H1 (cell line): ENCODE measurements at regions not wholly inside any gene's neighbourhood (a gene's known extent, or its start where the extent isn't known, plus 50 kb on each side); places are given as distances from the start of the nearest gene placed in this dataset.

Experiments used
- CTCF ChIA-PET: fragments of 300-600 bp; sonication (Branson Sonifier 250); formaldehyde crosslinking; loops from one replicate; lab custom pipeline; 2021; ENCODE audit not compliant: partially characterized antibody; lab: Charles Lee
- POLR2A ChIA-PET: fragments of 300-600 bp; sonication (Branson Sonifier 250); formaldehyde crosslinking; loops from one replicate; lab custom pipeline; 2021; ENCODE audit warnings: inconsistent platforms; ENCODE audit not compliant: partially characterized antibody; lab: Charles Lee
- DNase-seq, 2 experiments: peaks; one replicate each; pipeline versions ENCODE4 v3.0.0 to v3.0.0-alpha.2; 2010 to 2022; ENCODE audit warnings: low spot score in 2 of 2, low read depth in 1 of 2, mixed read lengths in 1 of 2
- FAIRE-seq: peaks from 2 replicates; lab custom pipeline; 2011; peaks lifted over from hg19 to GRCh38; lab: Jason Lieb, UNC
- H2AFZ ChIP-seq: 2 replicates; pipeline ENCODE4 v1.8.1; 2012; ENCODE audit warnings: low read length, inconsistent platforms
- H2AK5ac ChIP-seq: 2 replicates; pipeline ENCODE4 v1.6.1; 2013; ENCODE audit warnings: low read depth, low read length
- H2BK120ac ChIP-seq: replicated peaks from 2 replicates; pipeline ENCODE3; 2013; ENCODE audit warnings: low read depth, low read length, inconsistent platforms
- H2BK12ac ChIP-seq: 2 replicates; pipeline ENCODE4 v1.6.1; 2013; ENCODE audit warnings: low read depth, low read length
- H2BK15ac ChIP-seq: 2 replicates; pipeline ENCODE4 v1.6.1; 2013; ENCODE audit warnings: low read length
- H2BK20ac ChIP-seq: 2 replicates; pipeline ENCODE4 v1.6.1; 2013; ENCODE audit warnings: low read length
- H2BK5ac ChIP-seq: 2 replicates; pipeline ENCODE4 v1.6.1; 2013; ENCODE audit warnings: low read depth, low read length
- H3K14ac ChIP-seq: 2 replicates; pipeline ENCODE4 v1.6.1; 2013; ENCODE audit warnings: inconsistent platforms; ENCODE audit not compliant: insufficient read length
- H3K18ac ChIP-seq: 2 replicates; pipeline ENCODE4 v1.6.1; 2013; ENCODE audit warnings: low read length; ENCODE audit errors: extremely low read depth
- H3K23ac ChIP-seq: 2 replicates; pipeline ENCODE4 v1.6.1; 2013; ENCODE audit warnings: inconsistent platforms; ENCODE audit not compliant: insufficient read length
- H3K23me2 ChIP-seq: 2 replicates; pipeline ENCODE4 v1.6.1; 2013; ENCODE audit warnings: low read depth, low read length
- H3K27ac ChIP-seq: 2 replicates; pipeline ENCODE4 v1.6.1; 2011; ENCODE audit warnings: low read depth, low read length, inconsistent platforms
- H3K27me3 ChIP-seq, 4 experiments: replicated peaks in 1 of 4; 1 replicate in 1 of 4; 2 replicates in 3 of 4; pipeline versions ENCODE4 v1.6.1 to v1.8.1; 2011 to 2013; ENCODE audit warnings: low read length in 3 of 4, mild to moderate bottlenecking in 3 of 4, inconsistent platforms in 2 of 4, mixed read lengths in 2 of 4, moderate library complexity in 1 of 4; ENCODE audit not compliant: control insufficient read depth in 3 of 4, insufficient read depth in 3 of 4; ENCODE audit errors: extremely low read depth in 1 of 4
- H3K36me3 ChIP-seq, 4 experiments: 2 replicates each; pipeline versions ENCODE4 v1.6.1 to v1.8.1; 2011 to 2013; ENCODE audit warnings: mild to moderate bottlenecking in 4 of 4, low read length in 3 of 4, moderate library complexity in 2 of 4, control low read depth in 1 of 4, inconsistent platforms in 1 of 4; ENCODE audit not compliant: insufficient read depth in 4 of 4, control insufficient read depth in 2 of 4
- H3K4ac ChIP-seq: replicated peaks from 2 replicates; pipeline ENCODE3; 2013; ENCODE audit warnings: low read length, low read depth, mixed read lengths, inconsistent platforms; ENCODE audit not compliant: insufficient read length
- H3K4me1 ChIP-seq, 4 experiments: replicated peaks in 1 of 4; 1 replicate in 1 of 4; 2 replicates in 3 of 4; pipeline versions ENCODE4 v1.6.1 to v1.8.1; 2011 to 2013; ENCODE audit warnings: low read length in 3 of 4, inconsistent platforms in 2 of 4, mixed read lengths in 1 of 4; ENCODE audit not compliant: insufficient read depth in 4 of 4, control insufficient read depth in 3 of 4
- H3K4me2 ChIP-seq, 2 experiments: 2 replicates each; pipeline versions ENCODE4 v1.6.1 to v1.8.1; 2011 to 2013; ENCODE audit warnings: low read depth in 2 of 2, low read length in 2 of 2, control low read depth in 1 of 2, inconsistent platforms in 1 of 2, mild to moderate bottlenecking in 1 of 2; ENCODE audit not compliant: insufficient read depth in 1 of 2
- H3K4me3 ChIP-seq, 4 experiments: fragments of 200-600, 300-600 bp in 1 of 4; sonication (generic), shearing (Covaris generic), sonication (Bioruptor Twin) in 1 of 4; 2 replicates each; pipeline versions ENCODE4 v1.5.1 to v1.8.1; 2011 to 2016; ENCODE audit warnings: low read length in 4 of 4, low read depth in 3 of 4, control low read depth in 2 of 4, inconsistent platforms in 2 of 4, mild to moderate bottlenecking in 2 of 4, mixed read lengths in 1 of 4, moderate library complexity in 1 of 4; ENCODE audit not compliant: insufficient read depth in 2 of 4; ENCODE audit errors: extremely low read depth in 1 of 4
- H3K56ac ChIP-seq: replicated peaks from 2 replicates; pipeline ENCODE3; 2013; ENCODE audit warnings: low read depth, mild to moderate bottlenecking, mixed read lengths, low read length, inconsistent platforms; ENCODE audit not compliant: insufficient read length
- H3K79me1 ChIP-seq: 2 replicates; pipeline ENCODE4 v1.6.1; 2013; ENCODE audit warnings: low read depth, low read length, control low read depth
- H3K79me2 ChIP-seq, 2 experiments: 2 replicates each; pipeline versions ENCODE4 v1.6.1 to v1.8.1; 2012 to 2013; ENCODE audit warnings: low read length in 2 of 2, mild to moderate bottlenecking in 2 of 2, inconsistent platforms in 1 of 2; ENCODE audit not compliant: insufficient read depth in 2 of 2, control insufficient read depth in 1 of 2
- H3K9ac ChIP-seq, 4 experiments: replicated peaks in 1 of 4; 1 replicate in 1 of 4; 2 replicates in 3 of 4; pipeline versions ENCODE4 v1.6.1 to v1.8.1; 2011 to 2013; ENCODE audit warnings: low read depth in 3 of 4, low read length in 3 of 4, control low read depth in 2 of 4, mild to moderate bottlenecking in 2 of 4, moderate library complexity in 2 of 4, inconsistent platforms in 1 of 4; ENCODE audit errors: extremely low read depth in 1 of 4
- H3K9me3 ChIP-seq, 2 experiments: 2 replicates each; pipeline versions ENCODE4 v1.6.1 to v1.8.1; 2012 to 2013; ENCODE audit warnings: mild to moderate bottlenecking in 2 of 2, moderate library complexity in 2 of 2, control low read depth in 1 of 2, inconsistent platforms in 1 of 2, low read depth in 1 of 2, low read length in 1 of 2, mixed read lengths in 1 of 2; ENCODE audit not compliant: insufficient read depth in 2 of 2
- H4K20me1 ChIP-seq, 2 experiments: replicated peaks in 1 of 2; 2 replicates each; pipeline versions ENCODE3 to v1.8.1; 2011 to 2013; ENCODE audit warnings: inconsistent platforms in 2 of 2, low read length in 2 of 2, mild to moderate bottlenecking in 1 of 2; ENCODE audit not compliant: insufficient read depth in 2 of 2, control insufficient read depth in 1 of 2
- H4K5ac ChIP-seq: 2 replicates; pipeline ENCODE4 v1.6.1; 2013; ENCODE audit warnings: low read length, low read depth, mixed read lengths, inconsistent platforms; ENCODE audit not compliant: insufficient read length
- H4K8ac ChIP-seq: 2 replicates; pipeline ENCODE4 v1.8.0; 2013; ENCODE audit warnings: mild to moderate bottlenecking, moderate library complexity, low read length, inconsistent platforms; ENCODE audit not compliant: insufficient read depth; ENCODE audit errors: extremely low read depth
- H4K91ac ChIP-seq: replicated peaks from 2 replicates; pipeline ENCODE3; 2013; ENCODE audit warnings: low read length, mixed read lengths, inconsistent platforms; ENCODE audit not compliant: insufficient read length
- ASH2L ChIP-seq: fragments of 200-600, 300-600 bp; sonication (generic); IDR thresholded peaks from one replicate; pipeline ENCODE4 v1.7.1; 2017; ENCODE audit warnings: low read length
- EP300 ChIP-seq, 2 experiments: IDR thresholded peaks; 1 replicate in 1 of 2; 2 replicates in 1 of 2; pipeline ENCODE4 v1.6.1; 2011 to 2012; ENCODE audit warnings: low read depth in 2 of 2, low read length in 2 of 2, mild to moderate bottlenecking in 2 of 2, borderline replicate concordance in 1 of 2, inconsistent platforms in 1 of 2, moderate library complexity in 1 of 2
- GTF2F1 ChIP-seq: IDR thresholded peaks from 2 replicates; pipeline ENCODE4 v1.6.1; 2012; ENCODE audit warnings: low read depth, low read length, improper control_type of control experiment, borderline replicate concordance
- JUND ChIP-seq: IDR thresholded peaks from 2 replicates; pipeline ENCODE4 v1.6.1; 2011; ENCODE audit warnings: mild to moderate bottlenecking, improper control_type of control experiment, low read length
- KDM5A ChIP-seq: fragments of 200-600 bp; IDR thresholded peaks from 2 replicates; pipeline ENCODE4 v1.7.1; 2012; ENCODE audit warnings: mild to moderate bottlenecking, low read length, inconsistent platforms, mixed read lengths
- PHF8 ChIP-seq: fragments of 200-600 bp; sonication (generic); conservative IDR thresholded peaks from 2 replicates; pipeline ENCODE4 v1.7.1; 2012; ENCODE audit warnings: low read depth, mild to moderate bottlenecking, inconsistent platforms, low read length, moderate library complexity
- SIN3A ChIP-seq, 2 experiments: IDR thresholded peaks in 1 of 2; conservative IDR thresholded peaks in 1 of 2; 2 replicates each; pipeline ENCODE4 v1.6.1; 2011 to 2012; ENCODE audit warnings: low read length in 2 of 2, improper control_type of control experiment in 1 of 2, low read depth in 1 of 2, mild to moderate bottlenecking in 1 of 2
- SIX5 ChIP-seq: IDR thresholded peaks from 2 replicates; pipeline ENCODE4 v1.6.1; 2011; ENCODE audit warnings: mild to moderate bottlenecking, low read depth, low read length
- ZNF274 ChIP-seq: IDR thresholded peaks from 2 replicates; pipeline ENCODE4 v1.7.0; 2012; ENCODE audit warnings: low read length, borderline replicate concordance; ENCODE audit errors: extremely low read depth
- WGBS, 2 experiments: shearing (Covaris generic) in 1 of 2; methylation state at CpG; one replicate each; pipeline versions ENCODE4 v1.1.6 to v1.1.7; 2013 to 2015; ENCODE audit warnings: low lambda C conversion rate in 2 of 2, mixed read lengths in 2 of 2, inconsistent platforms in 1 of 2, low coverage in 1 of 2, missing lambda C conversion rate in 1 of 2; ENCODE audit not compliant: insufficient replicate concordance in 2 of 2, insufficient coverage in 1 of 2, insufficient read length in 1 of 2; ENCODE audit errors: extremely low coverage in 1 of 2, missing lambda C conversion rate in 1 of 2; 5-methylcytosine and 5-hydroxymethylcytosine counted together

DNA sequence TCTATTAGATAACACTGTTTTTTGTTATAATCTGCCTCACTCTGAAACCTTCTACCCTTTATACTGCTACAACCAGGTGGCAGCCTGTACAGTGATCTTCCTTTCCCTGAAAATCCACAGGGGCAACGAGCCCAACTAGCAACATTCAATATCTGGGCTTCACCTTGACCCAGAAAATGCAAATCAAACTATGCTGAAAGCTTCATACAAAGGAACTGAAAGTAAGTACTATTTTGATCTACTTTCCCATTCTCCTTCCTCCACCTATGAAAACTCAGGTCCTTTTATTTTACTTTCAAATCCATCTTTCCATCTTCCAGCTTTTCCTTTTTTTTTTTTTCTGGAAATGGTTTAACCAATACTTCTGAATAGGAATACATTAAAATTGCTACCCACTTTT lies 175.8 kb upstream of the CCDC150 start:
- no peak overlapping the region for H4K5ac ChIP-seq
- CTCF ChIA-PET: interaction anchor here (0.6 to 2.8 kb wide), 3 partner anchors 10 to 70 kb away, joined by 3 to 15 read pairs (median 3); no protein-coding TSS in a partner anchor
- no peak overlapping the region for H2AFZ ChIP-seq
- TF ChIP-seq SIX5 (no peak), SIN3A (conservative IDR thresholded peaks at IDR 0.05 in 1 of 2, IDR thresholded peaks at IDR 0.05 in 1 of 2; ENCODE audit: low read depth in 1 of 2, low read length in 2 of 2) (no peak), ASH2L (no peak), ZNF274 (no peak), EP300 (IDR thresholded peaks at IDR 0.05; ENCODE audit: borderline replicate concordance in 1 of 2, low read depth in 2 of 2, low read length in 2 of 2) (no peak), PHF8 (no peak), JUND (no peak), GTF2F1 (no peak), KDM5A (no peak)
- TF ChIP-seq, all 59 proteins: peak for 0
- H2BK15ac ChIP-seq: no peak overlapping the region
- no peaks in the 10 kb centered on the region; the same call in 1 of the 2 replicates for H3K79me1 ChIP-seq
- FAIRE-seq (peak; percentile 7), DNase-seq (no peak)
- H3K4me3 ChIP-seq: no peak overlapping the region
- H4K8ac ChIP-seq: no peak overlapping the region
- H3K27ac ChIP-seq: no peak overlapping the region
- H2BK12ac ChIP-seq: no peak overlapping the region
- no peak overlapping the region for H3K18ac ChIP-seq
- H3K36me3 ChIP-seq: no peaks in the 10 kb centered on the region
- POLR2A ChIA-PET: no interaction called here
- no peaks in the 10 kb centered on the region; a peak in 2 of 7 replicates for H3K4me1 ChIP-seq
- H4K91ac ChIP-seq: no peak overlapping the region
- H3K56ac ChIP-seq: no peak overlapping the region
- no peak overlapping the region for H2BK20ac ChIP-seq
- no peak overlapping the region for H3K4ac ChIP-seq
- H2BK5ac ChIP-seq: no peak overlapping the region
- no peaks in the 10 kb centered on the region for H3K23me2 ChIP-seq
- no peak overlapping the region for H3K4me2 ChIP-seq
- no peak overlapping the region for H3K9ac ChIP-seq
- no peaks in the 10 kb centered on the region for H3K27me3 ChIP-seq
- no peak overlapping the region for H2BK120ac ChIP-seq
- no peaks in the 10 kb centered on the region for H4K20me1 ChIP-seq
- H3K23ac ChIP-seq: no peak overlapping the region
- H2AK5ac ChIP-seq: no peak overlapping the region
- H3K79me2 ChIP-seq: no peaks in the 10 kb centered on the region
- WGBS, 2 experiments: 87% methylated on average over 1 of the region's 1 CpG; no CpG with 5 or more reads in 1 of the 2 experiments
- H3K9me3 ChIP-seq: no peaks in the 10 kb centered on the region
- H3K14ac ChIP-seq: no peak overlapping the region
